Nephron progenitor cell (in vitro differentiated cells): ENCODE measurements at regions not wholly inside any gene's neighbourhood (a gene's known extent, or its start where the extent isn't known, plus 50 kb on each side); places are given as distances from the start of the nearest gene placed in this dataset.

Source experiments
- DNase-seq: peaks from one replicate; pipeline ENCODE4 v3.0.0; 2021
- H3K27ac Mint-ChIP-seq: 2 replicates; pipeline ENCODE4 v1.8.0; 2021; ENCODE audit warnings: mild to moderate bottlenecking, moderate library complexity, mixed read lengths
- H3K27me3 Mint-ChIP-seq: 2 replicates; pipeline ENCODE4 v1.8.0; 2021; ENCODE audit warnings: mild to moderate bottlenecking, low read depth, mixed read lengths; ENCODE audit not compliant: poor library complexity
- H3K36me3 Mint-ChIP-seq: 2 replicates; pipeline ENCODE4 v1.8.0; 2021; ENCODE audit warnings: low read depth, mixed read lengths
- H3K4me1 Mint-ChIP-seq: 2 replicates; pipeline ENCODE4 v1.8.0; 2021; ENCODE audit warnings: mixed read lengths
- H3K4me3 Mint-ChIP-seq: 2 replicates; pipeline ENCODE4 v1.8.0; 2021; ENCODE audit warnings: mild to moderate bottlenecking, moderate library complexity, mixed read lengths
- H3K9me3 Mint-ChIP-seq: 2 replicates; pipeline ENCODE4 v1.8.0; 2021; ENCODE audit warnings: mild to moderate bottlenecking, moderate library complexity, mixed read lengths
- TF ChIP-seq, protein P1 (sequence below): fragments of 200-600 bp; sonication (generic); IDR thresholded peaks from 2 replicates; pipeline ENCODE4 v1.5.0; 2021; ENCODE audit warnings: antibody characterized with exemption

GRCh38 chr6:40759838-40760237, 172.7 kb upstream of the LRFN2 start:
- peaks cover 41% of the 10 kb centered on the region for H3K27me3 Mint-ChIP-seq
- no peaks in the 10 kb centered on the region for H3K9me3 Mint-ChIP-seq
- peaks cover 9% of the 10 kb centered on the region for H3K4me1 Mint-ChIP-seq
- TF ChIP-seq, protein P1, sequence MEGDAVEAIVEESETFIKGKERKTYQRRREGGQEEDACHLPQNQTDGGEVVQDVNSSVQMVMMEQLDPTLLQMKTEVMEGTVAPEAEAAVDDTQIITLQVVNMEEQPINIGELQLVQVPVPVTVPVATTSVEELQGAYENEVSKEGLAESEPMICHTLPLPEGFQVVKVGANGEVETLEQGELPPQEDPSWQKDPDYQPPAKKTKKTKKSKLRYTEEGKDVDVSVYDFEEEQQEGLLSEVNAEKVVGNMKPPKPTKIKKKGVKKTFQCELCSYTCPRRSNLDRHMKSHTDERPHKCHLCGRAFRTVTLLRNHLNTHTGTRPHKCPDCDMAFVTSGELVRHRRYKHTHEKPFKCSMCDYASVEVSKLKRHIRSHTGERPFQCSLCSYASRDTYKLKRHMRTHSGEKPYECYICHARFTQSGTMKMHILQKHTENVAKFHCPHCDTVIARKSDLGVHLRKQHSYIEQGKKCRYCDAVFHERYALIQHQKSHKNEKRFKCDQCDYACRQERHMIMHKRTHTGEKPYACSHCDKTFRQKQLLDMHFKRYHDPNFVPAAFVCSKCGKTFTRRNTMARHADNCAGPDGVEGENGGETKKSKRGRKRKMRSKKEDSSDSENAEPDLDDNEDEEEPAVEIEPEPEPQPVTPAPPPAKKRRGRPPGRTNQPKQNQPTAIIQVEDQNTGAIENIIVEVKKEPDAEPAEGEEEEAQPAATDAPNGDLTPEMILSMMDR = no peak
- no peak for DNase-seq
- H3K4me3 Mint-ChIP-seq = no peak overlapping the region
- no peaks in the 10 kb centered on the region for H3K36me3 Mint-ChIP-seq
- no peak overlapping the region for H3K27ac Mint-ChIP-seq

- TF ChIP-seq, protein P1 = no peak
- H3K9me3 Mint-ChIP-seq = no peaks in the 10 kb centered on the region
- H3K27ac Mint-ChIP-seq = no peak overlapping the region
- no peak for DNase-seq
- H3K27me3 Mint-ChIP-seq = peaks cover 46% of the 10 kb centered on the region
- no peaks in the 10 kb centered on the region for H3K36me3 Mint-ChIP-seq
- peaks cover 15% of the 10 kb centered on the region for H3K4me1 Mint-ChIP-seq
- no peak overlapping the region for H3K4me3 Mint-ChIP-seq
Observed at GRCh38 chr6:40759264-40759663, 172.1 kb upstream of the LRFN2 start.

GRCh38 chr6:40755749-40756452, 168.7 kb upstream of the LRFN2 start:
- H3K36me3 Mint-ChIP-seq = no peaks in the 10 kb centered on the region
- TF ChIP-seq, protein P1 = no peak
- DNase-seq = no peak
- peaks cover 20% of the 10 kb centered on the region for H3K4me1 Mint-ChIP-seq
- no peaks in the 10 kb centered on the region for H3K9me3 Mint-ChIP-seq
- no peak overlapping the region for H3K4me3 Mint-ChIP-seq
- H3K27me3 Mint-ChIP-seq = peaks cover 65% of the 10 kb centered on the region
- no peak overlapping the region for H3K27ac Mint-ChIP-seq

DNA sequence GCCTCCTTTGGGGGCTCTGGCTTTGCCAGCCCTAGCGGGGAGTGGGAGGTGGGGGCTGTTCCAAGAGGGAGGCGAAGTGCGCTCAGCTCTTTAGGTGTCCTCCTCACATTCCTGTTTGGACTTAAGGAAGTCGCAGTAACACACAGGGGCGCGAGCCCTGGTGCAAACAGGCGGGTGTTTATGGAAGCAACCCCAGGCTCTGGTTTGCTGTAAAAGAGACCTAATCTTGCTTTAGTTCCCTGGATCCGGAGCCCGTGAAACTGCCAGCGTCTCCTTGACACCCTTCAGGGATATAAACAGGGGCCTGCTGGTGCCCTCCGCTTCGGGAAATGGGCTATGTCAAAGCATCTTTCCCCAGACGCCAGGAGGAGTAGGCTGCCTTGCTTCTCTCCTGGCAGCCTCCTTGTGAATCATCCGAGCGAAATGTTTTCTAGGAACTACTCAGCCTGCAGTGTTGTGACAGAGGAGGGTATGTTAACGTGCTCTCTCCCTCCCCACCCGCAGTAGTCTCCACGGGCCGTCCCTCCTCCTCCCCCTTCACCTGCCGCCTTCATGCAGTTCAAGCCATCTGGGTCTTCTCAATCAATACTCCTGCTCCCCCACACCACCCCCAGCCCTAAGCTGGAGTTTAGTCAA, 168.0 kb upstream of the LRFN2 start:
- peaks cover 65% of the 10 kb centered on the region for H3K27me3 Mint-ChIP-seq
- H3K4me3 Mint-ChIP-seq = peak overlapping the region; percentile 33
- no peaks in the 10 kb centered on the region for H3K9me3 Mint-ChIP-seq
- no peak overlapping the region for H3K27ac Mint-ChIP-seq
- peak; percentile 8 for DNase-seq
- no peaks in the 10 kb centered on the region for H3K36me3 Mint-ChIP-seq
- H3K4me1 Mint-ChIP-seq = peaks cover 20% of the 10 kb centered on the region
- TF ChIP-seq, protein P1 = no peak

GRCh38 chr6:40754461-40755045, 167.4 kb upstream of the LRFN2 start:
- no peak overlapping the region for H3K27ac Mint-ChIP-seq
- no peaks in the 10 kb centered on the region for H3K36me3 Mint-ChIP-seq
- H3K4me1 Mint-ChIP-seq = peaks cover 20% of the 10 kb centered on the region
- DNase-seq = peak; percentile 14
- H3K27me3 Mint-ChIP-seq = peaks cover 63% of the 10 kb centered on the region
- TF ChIP-seq, protein P1 = no peak
- no peaks in the 10 kb centered on the region for H3K9me3 Mint-ChIP-seq
- peak overlapping the region; percentile 57 for H3K4me3 Mint-ChIP-seq
